H54 (cell line): ENCODE measurements at regions not wholly inside any gene's neighbourhood (a gene's known extent, or its start where the extent isn't known, plus 50 kb on each side); places are given as distances from the start of the nearest gene placed in this dataset.

Source experiments
- DNase-seq: peaks from one replicate; pipeline ENCODE4 v3.0.0; 2011; ENCODE audit warnings: low spot score, mixed read lengths; ENCODE audit not compliant: insufficient read length
- FAIRE-seq: peaks from 3 replicates; lab custom pipeline; 2011; peaks lifted over from hg19 to GRCh38; lab: Jason Lieb, UNC
- POLR2A ChIP-seq: IDR thresholded peaks from 2 replicates; pipeline ENCODE4 v1.6.1; 2011; ENCODE audit warnings: low read depth, mild to moderate bottlenecking, low read length

- DNase-seq (no peak), FAIRE-seq (no peak)
- no peak for TF ChIP-seq POLR2A
These were observed 50.0 kb downstream of the PITPNM2 start for GRCh38 chr12:123100882-123101281.

- no peak for TF ChIP-seq POLR2A
- FAIRE-seq = no peak
- no peak for DNase-seq
These were observed 50.4 kb downstream of the PITPNM2 start for GRCh38 chr12:123100450-123100849.

- no peak for DNase-seq
- no peak for TF ChIP-seq POLR2A
- no peak for FAIRE-seq
These were observed 51.2 kb downstream of the PITPNM2 start for GRCh38 chr12:123099560-123100192.

GRCh38 chr12:123098780-123099179 is 52.1 kb downstream of the PITPNM2 start:
- FAIRE-seq = no peak
- TF ChIP-seq POLR2A = no peak
- no peak for DNase-seq

GRCh38 chr12:123097561-123098084 is 53.3 kb downstream of the PITPNM2 start:
- no peak for TF ChIP-seq POLR2A
- no peak for FAIRE-seq
- DNase-seq = no peak

GRCh38 chr12:123096741-123097140 is 54.1 kb downstream of the PITPNM2 start:
- no peak for TF ChIP-seq POLR2A
- FAIRE-seq (no peak), DNase-seq (no peak)

GRCh38 chr12:123096182-123096581 is 54.7 kb downstream of the PITPNM2 start:
- FAIRE-seq (no peak), DNase-seq (no peak)
- TF ChIP-seq POLR2A = no peak

- DNase-seq (no peak), FAIRE-seq (no peak)
- no peak for TF ChIP-seq POLR2A
These were observed 55.6 kb downstream of the PITPNM2 start for GRCh38 chr12:123095078-123095881.

- FAIRE-seq (no peak), DNase-seq (peak; percentile 77)
These were observed 56.4 kb downstream of the PITPNM2 start for GRCh38 chr12:123094349-123095077.

GRCh38 chr12:123092866-123093265 is 58.0 kb downstream of the PITPNM2 start:
- DNase-seq = no peak
- no peak for FAIRE-seq
- no peak for TF ChIP-seq POLR2A

More at GRCh38 chr12:123094349-123095077, 56.4 kb downstream of the PITPNM2 start:
- no peak for TF ChIP-seq POLR2A

GRCh38 chr12:123091230-123092150 is 59.4 kb downstream of the PITPNM2 start:
- DNase-seq (no peak), FAIRE-seq (no peak)
- no peak for TF ChIP-seq POLR2A

GRCh38 chr12:123089631-123090353 is 61.1 kb downstream of the PITPNM2 start:
- DNase-seq (peak; percentile 86), FAIRE-seq (peak; percentile 88)
- no peak for TF ChIP-seq POLR2A
